ENCODE measurements at regions not wholly inside any gene's neighbourhood (a gene's known extent, or its start where the extent isn't known, plus 50 kb on each side); places are given as distances from the start of the nearest gene placed in this dataset.
"Not testable (repeated sequence)": the region's sequence is repeated elsewhere in the genome, so short reads cannot be mapped to it uniquely, and the experiment has no call there.

DNA sequence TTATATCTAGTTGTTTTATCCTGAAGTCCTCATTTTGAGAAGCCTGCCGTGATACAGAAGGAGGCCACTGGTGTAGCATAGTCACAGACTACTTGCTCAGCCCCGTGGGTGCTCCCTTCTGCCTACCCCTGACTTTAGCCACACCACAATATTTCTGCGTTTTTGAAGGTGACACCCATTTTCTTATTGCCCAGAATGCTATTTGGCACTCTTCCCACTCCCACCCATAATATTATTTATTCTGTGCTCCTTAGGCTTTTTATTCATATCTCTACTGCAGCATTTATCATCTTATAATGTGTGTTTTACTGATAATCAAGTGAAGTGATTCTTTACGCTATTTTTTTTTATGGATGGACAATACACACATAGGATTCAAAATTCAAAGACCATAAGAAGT, 107.3 kb downstream of the OR2B2 start:
- DNase-seq = no peak

DNA sequence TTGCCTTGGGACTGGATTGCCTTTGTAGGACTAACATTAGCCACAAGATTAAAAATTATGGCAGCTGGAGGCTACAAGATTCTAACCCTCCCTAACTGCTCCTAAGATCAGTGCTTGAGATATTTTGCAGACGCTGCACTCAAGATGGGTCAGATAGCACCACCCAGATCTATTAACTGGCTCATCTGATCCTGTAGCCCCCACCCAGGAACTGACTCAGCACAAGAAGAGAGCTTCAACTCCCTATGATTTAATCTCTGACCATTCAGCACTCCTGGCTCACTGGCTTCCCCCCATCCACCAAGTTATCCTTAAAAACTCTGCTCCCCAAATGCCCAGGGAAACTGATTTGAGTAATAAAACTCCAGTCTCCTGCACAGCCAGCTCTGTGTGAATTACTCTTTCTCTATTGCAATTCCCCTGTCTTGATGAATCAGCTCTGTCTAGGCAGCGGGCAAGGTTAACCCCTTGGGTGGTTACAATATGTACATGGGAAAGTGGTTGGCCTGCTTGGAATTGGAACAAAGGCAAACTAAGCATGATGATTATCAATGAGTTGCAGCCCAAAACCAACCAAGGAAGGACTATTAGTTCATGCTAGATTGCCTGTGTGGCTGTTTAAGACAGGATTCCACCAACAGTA, 111.3 kb downstream of the OR2B2 start:
- no peak for DNase-seq

DNA sequence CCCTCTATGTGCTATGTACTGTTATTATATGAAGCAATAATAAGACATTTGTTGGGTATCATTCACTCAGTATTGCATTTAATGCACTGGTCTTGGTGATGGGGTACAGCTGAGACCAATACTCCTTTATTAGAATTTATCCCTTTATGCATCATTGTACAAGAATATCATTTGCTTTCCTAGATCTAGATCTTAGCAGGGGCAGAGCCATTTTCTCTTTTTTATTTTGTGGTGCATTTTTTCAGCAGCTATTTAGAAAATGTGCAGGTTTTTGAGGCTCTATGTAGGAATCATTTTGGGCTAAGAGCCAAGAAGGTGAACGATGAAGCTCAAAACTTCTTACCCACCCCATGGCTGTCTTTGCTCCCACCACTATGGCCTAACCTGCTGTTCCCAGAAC, 114.2 kb downstream of the OR2B2 start:
- DNase-seq = no peak

DNA sequence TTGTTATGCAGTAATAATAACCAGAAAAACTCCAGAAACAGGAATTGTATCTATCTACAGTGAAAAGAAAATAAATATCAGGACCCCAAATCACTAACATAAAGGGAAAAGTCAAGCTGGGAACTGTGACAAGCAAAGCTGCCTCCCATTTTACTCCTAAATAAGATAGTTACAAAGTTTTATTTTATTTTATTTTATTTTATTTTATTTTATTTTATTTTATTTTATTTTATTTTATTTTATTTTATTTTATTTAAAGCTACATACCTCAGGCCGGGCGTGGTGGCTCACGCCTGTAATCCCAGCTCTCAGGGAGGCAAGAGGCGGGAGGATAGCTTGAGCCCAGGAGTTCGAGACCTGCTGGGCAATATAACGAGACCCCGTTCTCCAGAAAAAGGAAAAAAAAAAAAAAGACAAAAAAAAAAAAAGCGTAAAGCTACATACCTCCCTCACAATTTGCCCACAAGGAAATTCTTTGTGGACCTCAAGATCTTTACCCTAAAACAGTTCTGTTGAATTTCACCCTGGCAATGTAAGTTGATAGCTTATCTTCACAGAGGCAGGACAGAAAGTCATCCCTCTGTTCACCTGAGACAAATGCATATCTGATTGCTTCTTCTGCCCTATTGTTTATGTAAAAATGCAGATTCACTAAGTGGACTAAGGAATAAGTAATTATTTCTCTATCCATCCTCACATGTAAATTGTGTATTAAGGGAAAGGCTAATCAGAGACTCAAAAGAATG, 115.3 kb downstream of the OR2B2 start:
- not testable (repeated sequence) for DNase-seq

DNA sequence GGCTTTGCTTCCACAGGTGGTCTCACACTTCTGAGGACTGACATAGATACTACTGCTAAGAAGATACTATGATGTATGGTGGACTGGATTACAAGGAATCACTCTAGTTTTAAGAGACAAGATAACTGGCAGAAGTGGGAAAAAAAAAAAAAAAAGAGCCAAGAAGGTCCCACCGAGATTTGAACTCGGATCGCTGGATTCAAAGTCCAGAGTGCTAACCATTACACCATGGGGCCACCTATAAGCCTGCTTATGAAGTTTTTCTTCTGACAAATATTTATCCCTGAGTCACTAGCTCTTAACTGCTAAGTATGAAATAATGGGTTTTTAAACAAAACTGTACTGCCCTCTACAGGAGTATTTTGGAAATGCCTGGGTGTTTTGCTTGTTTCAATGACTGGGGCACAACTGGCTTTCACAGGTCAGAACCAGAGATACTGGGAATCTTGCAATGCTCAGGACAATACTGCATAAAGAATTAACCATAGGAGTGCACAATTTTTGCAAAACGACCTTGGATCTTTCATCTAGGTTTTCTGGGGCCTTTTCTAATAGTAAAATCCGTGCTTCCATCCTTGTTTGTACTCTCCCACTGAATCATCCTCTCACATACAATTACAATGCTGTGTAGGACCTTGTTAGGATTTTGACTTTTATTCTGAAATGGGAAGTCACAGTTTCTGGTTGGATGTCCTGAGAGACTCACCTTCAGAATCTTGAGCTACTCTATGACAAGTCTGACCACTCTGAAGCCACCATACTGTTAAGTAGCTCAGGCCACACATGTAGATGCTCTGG, 116.3 kb downstream of the OR2B2 start:
- DNase-seq = no peak

DNA sequence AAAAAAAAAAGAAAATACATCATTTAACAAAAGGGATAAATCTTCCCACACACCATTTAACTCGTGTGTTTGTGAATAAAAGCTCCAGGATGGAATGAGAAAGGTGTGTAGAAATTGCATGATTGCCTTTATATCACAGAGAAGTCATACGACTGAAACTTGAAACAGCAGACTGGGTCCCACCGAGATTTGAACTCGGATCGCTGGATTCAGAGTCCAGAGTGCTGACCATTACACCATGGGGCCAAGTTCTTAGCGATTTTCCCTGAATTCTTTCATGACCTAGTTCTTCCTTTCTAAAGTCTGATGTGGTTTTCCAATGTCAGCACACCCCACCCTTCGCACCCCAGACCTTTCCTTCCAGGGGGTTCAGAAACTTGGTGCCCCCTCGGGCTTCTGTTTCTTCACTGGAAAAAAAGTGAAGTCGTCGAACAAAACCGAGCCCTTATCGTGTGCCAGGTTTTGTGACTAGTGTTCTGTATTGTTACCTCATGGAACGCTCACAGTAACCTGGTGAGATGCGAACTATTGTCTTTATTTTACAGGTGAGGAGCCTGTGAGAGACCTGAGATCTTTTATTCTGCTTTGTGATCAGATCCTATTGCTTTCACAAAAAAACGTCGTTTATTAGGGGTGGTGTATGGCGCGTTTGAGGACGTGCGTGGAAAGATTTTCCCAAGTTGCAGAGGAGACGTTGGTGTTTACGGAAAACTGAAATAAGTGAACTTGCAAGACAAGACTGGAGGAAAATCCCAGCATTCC, 120.8 kb downstream of the OR2B2 start:
- DNase-seq = no peak

DNA sequence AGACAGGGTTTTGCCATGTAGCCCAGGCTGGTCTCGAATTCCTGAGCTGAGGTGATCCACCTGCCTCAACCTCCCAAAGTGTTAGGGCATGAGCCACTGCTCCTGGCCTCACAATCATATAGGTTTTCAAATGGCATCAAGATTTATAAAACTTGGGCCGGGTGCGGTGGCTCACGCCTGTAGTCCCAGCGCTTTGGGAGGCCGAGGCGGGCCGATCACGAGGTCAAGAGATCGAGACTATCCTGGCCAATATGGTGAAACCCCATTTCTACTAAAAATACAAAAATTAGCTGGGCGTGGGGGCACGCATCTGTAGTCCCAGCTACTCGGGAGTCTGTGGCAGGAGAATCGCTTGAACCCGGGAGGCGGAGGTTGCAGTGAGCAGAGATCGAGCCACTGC, 123.8 kb downstream of the OR2B2 start:
- DNase-seq = not testable (repeated sequence)

DNA sequence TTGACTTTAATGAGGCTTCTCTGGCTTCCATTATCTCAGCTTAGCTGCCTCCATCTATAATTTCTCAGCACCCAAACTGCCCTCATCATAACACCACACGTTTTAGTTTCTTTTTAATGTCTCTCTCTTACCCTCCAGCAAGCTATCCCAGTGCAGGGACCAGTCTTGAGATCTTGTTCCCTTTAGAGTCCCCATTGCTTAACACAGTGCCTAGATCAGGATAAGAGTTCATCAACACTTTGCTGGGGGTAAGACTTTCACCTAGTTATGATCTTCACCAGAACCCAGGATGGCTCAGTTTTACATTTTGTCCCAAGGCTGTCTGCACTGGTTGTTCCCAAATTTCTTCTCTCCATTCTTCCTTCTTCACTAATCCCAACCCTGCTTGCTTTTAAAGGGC, 126.1 kb downstream of the OR2B2 start:
- no peak for DNase-seq

DNA sequence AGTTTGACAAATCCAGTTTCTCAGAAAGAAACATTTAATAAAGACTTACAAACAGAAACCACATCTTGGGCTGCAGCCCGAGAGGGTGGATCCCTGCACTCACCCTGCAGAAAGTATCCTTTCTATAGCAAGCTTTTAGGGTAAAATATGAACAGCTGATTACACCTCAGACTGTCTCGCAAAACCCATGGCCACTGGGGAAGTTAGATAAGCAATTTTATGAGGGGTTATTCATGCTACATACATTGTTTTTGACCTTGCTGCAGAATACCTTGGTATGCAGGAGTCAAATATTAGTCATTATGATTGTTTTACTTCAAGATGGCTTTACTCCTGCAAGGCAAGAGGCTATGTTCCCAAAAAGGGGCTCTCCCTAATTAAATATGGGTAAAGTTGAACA, 126.9 kb downstream of the OR2B2 start:
- no peak for DNase-seq

DNA sequence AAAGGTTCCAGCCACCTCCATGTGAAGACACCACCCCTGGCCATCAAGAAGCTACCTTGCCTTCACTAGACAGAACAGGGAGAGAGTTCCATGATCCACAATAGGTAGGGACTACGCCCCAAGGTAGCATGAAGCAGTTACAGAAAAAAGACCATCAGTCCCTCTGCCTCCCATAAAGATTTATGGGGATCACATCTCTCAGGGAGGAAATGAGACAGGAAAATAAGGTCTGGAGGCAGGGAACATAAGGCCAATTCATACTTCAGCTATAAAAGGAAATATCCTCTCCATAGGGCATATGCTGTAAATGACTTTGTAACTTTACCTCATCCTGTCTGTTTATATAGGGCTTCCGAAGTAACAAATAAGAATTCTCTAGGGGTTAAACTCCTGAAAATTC, 129.4 kb downstream of the OR2B2 start:
- no peak for DNase-seq

DNA sequence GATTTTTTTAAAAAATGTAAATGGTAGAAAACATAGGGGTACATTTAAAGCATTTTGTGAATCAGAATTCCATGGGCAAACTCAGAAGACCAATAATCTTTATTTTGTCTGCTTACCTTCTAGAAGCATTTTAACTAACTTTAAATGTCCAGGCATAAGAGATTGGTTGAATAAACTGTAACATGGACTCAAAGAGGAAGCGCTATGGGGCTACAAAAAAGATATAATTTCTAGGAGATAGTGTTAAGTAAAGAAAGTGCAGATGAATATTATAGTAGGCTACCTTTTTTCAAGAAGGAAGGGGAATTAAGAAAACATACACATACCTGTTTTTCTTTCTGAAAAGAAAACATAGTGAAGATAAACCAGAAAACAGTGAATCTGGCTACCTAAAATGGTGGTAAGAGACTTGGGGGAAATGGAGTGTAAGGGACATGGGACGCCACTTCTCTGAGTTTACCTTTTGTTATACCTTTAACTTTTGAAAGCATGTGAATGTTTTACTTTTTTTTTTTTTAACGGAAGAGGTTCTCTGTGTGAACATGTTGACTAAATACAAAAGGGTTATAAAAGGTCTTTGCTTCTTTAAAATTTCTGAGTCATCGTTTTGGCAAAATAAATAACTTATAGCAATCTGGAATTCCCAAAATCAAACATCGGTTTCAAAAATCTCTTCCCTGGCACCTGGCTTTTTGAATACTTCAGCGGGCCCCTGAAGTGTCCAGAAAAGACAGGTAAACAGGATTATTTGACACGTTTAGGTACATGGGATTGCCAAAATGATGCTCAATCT, 133.4 kb downstream of the OR2B2 start:
- no peak for DNase-seq

DNA sequence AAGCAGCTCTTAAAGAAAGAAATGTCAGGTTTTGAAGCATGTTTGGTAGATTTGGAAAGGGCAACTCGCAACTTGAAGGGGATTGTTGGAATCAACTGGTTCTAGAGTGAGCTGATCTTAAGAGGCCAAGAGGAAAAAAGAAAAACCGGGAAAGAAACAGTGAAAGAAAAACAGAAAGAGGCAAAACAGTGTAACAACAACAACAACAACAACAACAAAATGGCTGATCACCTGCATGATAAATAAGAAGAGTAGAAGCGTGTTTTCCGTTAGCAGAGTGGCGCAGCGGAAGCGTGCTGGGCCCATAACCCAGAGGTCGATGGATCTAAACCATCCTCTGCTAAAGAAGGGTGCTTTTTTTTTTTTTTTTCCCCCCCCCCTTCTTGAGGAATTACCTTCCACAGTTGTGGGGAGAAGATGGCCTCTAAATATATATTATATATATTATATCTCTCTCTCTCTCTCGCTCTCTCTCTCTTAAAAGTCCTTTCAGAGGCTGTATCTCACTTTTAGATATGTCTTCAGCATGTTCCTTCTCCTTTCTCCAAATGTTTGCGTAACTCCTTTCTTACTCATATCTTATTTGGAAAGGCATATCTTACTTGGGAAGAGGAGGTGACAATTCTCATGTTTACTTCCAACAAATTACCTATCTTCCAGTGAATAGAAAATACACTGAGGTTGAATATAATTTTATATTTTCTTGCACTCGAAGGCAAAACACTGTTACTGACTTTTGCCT, 134.4 kb downstream of the OR2B2 start:
- no peak for DNase-seq

DNA sequence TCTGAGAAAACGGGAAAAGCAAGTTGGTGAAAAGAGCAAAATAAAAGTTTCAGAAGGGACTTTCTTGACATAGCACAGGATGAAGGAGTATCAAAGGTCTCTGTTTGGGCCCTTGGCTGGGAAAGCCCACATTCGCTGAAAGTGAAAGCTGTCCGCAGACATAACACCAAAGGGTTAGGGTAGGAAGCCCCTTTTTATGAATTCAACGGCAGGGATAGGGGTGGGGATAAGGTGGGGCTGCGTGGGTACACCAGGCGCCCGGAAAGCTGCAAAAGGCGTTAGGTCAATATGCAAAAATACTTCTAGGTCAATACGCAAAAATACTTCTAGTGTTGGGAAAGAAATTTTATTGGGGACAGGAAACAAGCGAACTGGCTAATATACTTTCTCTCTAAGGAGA, 135.1 kb downstream of the OR2B2 start:
- no peak for DNase-seq

DNA sequence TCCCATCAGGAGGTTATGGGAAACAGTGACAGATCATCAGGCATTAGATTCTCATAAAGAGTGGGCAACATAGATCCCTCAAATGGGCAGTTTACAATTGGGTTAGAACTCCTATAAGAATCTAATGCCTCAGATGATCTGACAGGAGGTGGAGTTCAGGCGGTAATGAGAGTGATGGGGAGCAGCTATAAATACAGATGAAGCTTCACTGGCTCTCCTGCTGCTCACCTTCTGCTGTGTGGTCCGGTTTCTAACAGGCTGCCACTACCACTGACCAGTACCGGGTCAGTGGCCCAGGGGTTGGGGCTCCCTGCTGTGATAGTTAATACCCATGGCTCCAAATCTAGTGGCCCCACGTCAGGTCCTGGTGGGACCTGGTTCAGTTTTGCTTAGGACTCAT, 135.7 kb downstream of the OR2B2 start:
- DNase-seq = no peak

DNA sequence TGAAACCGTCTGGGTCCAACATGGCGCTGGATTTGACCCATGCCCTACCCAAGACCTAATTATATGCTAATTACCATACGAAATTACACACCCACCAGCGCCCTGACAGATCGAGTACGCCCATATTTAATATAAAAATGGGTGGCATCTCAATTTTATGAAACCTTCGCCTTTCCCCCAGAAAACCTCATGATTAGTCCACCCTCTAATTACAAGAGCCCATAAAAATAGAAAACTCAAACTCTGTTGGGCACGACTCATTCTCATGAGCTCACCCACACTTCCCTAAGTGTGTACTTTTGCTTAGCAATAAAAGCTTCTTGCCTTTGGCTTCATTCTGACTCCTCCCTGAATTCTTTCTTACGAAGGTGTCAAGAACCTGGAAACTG, 136.4 kb downstream of the OR2B2 start:
- DNase-seq = no peak

DNA sequence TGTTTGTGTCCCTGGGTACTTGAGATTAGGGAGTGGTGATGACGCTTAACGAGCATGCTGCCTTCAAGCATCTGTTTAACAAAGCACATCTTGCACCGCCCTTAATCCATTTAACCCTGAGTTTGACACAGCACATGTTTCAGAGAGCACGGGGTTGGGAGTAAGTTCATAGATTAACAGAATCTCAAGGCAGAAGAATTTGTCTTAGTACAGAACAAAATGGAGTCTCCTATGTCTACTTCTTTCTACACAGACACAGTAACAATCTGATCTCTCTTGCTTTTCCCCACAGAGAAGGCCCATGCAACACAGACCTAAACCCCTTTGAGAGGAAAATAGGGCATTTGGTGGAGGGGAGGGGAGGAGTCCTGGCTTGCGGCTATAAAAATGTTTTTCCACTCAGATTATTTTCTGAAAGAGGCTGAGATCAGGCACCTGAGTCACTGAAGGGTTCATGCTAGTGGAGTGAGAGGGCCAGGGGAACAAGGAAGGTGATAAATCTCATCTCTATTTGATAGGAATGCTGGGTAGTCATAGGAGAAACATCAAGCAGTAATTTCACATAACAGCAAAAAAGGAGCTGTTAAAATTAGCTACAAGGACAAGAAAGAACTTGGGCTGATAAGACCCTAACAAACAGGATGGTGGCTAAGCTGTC, 136.9 kb downstream of the OR2B2 start:
- not testable (repeated sequence) for DNase-seq

DNA sequence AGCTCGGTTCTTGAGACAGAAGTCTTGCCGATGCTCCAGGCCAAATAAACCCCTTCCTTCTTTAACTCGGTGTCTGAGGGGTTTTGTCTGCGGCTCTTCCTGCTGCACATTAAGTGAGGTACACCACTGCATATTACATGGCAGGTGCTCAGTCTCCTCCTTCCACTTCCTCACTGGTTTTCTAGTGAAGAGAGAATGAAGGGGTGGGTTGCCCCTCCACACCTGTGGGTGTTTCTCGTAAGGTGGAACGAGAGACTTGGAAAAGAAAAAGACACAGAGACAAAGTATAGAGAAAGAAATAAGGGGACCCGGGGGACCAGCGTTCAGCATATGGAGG, 138.0 kb downstream of the OR2B2 start:
- DNase-seq = not testable (repeated sequence)

DNA sequence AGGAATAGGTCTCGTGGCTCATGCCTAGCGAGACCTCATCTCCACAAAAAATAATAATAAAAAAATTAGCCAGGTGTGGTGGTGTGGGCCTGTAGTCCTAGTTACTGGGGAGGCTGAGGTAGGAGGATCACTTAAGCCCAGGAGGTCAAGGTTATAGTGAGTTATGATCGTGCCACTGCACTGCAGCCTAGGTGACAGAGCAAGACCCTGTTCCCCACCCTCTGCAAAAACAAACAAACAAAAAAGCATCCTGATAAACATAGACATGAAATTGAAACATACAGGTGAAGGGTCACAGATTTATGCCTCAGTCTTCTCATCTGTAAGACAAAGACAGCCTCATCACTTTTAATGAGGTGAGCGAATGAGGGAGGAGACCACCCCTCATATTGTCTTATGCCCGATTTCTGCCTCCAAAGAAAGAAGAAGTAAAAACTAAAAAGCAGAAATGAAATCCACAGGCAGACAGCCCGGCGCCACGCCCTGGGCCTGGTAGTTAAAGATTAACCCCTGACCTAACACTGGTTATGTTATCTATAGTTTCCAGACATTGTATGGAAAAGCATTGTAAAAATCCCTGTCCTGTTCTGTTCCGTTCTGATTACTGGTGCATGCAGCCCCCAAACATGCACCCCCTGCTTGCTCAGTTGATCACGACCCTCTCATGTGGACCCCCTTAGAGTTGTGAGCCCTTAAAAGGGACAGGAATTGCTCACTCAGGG, 138.5 kb downstream of the OR2B2 start:
- DNase-seq = not testable (repeated sequence)

DNA sequence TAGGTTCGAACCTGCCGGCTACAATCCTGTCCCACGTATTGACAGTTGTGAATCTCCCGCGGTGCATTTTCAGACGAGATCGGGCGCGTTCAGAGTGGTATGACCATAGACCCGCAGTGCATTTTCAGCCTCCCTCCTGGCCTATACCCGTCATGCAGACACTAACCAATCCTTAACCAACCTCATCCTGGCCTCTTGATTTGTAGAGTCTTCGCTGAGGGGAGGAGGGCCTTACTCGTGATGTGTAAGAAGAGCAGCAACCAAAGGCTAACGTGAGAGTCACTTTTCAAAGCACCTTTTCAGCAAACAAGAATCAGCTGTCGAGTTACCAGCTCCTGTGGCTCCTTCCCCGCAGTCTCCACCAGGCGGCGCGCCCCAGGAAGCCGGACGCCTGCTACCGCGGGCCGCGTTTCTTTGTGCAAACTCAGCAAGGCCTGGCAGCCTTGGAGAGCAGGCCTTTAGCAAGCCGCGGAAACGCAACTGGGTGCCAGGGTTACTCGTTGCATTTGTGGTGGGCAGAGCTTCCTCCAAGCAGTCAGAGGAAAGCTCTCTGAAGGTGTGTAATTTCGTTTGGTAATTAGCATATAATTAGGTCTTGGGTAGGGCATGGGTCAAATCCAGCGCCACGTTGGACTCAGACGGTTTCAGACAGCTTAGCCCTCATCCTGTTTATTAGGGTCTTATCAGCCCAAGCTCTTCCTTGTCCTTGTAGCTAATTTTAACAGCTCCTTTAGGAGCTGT, 139.8 kb downstream of the OR2B2 start:
- DNase-seq = peak; percentile 86

DNA sequence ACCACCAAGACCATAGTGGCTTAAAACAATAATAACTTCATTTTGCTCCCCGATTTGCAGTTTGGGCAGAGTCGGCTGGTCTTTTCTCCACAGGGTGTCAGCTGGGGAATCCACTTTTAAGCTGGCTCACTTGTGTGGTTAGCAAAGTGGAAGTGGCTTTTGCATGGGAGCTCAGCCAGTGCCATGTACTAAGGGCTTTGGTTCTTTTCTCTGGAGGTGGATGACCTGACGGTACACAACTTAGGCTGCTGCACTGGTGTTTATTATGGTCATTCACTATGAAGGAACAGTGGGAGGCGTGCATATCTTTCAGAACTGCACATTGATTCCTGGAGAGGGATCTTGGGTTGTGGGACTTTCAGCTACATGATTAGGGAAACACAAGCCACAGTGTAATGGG, 141.0 kb downstream of the OR2B2 start:
- DNase-seq = no peak

Measured in activated CD8-positive, alpha-beta memory T cell treated with anti-CD3 and anti-CD28 coated beads, Interleukin-2, amount 50 U/mL, for 4 hours (primary cell).